HEK293 (cell line): ENCODE measurements at regions not wholly inside any gene's neighbourhood (a gene's known extent, or its start where the extent isn't known, plus 50 kb on each side); places are given as distances from the start of the nearest gene placed in this dataset.
A peak's percentile ranks its signal among the peaks of the same experiment; 100 is the strongest.
"Not testable (repeated sequence)": the region's sequence is repeated elsewhere in the genome, so short reads cannot be mapped to it uniquely, and the experiment has no call there.

Experiments
- CTCF ChIA-PET: fragments of 350-600 bp; formaldehyde crosslinking; extraction: SDS; loops from one replicate; lab custom pipeline; 2021; ENCODE audit warnings: antibody characterized with exemption; lab: Yijun Ruan, JAX
- POLR2A ChIA-PET: fragments of 300-600 bp; formaldehyde crosslinking; extraction: SDS; loops from one replicate; lab custom pipeline; 2020; ENCODE audit warnings: antibody characterized with exemption, inconsistent platforms; lab: Yijun Ruan, JAX
- H3K27ac ChIP-seq: fragments of 200-500 bp; sonication (Bioruptor generic); 2 replicates; pipeline ENCODE4 v1.5.1; 2014; ENCODE audit warnings: low read depth, low read length, control low read depth, inconsistent platforms; ENCODE audit errors: extremely low read depth
- H3K36me3 ChIP-seq, 2 experiments: fragments of 200-500 bp in 1 of 2; sonication (Bioruptor generic) in 1 of 2; 1 replicate in 1 of 2; 2 replicates in 1 of 2; pipeline ENCODE4 v1.5.1; 2014 to 2017; ENCODE audit warnings: inconsistent platforms in 2 of 2, low read length in 2 of 2; ENCODE audit not compliant: control insufficient read depth in 2 of 2, insufficient read depth in 1 of 2
- H3K4me1 ChIP-seq: fragments of 200-500 bp; sonication (Bioruptor generic); 2 replicates; pipeline ENCODE4 v1.5.1; 2014; ENCODE audit warnings: mild to moderate bottlenecking, low read length, inconsistent platforms; ENCODE audit not compliant: control insufficient read depth, insufficient read depth
- H3K4me3 ChIP-seq: 2 replicates; pipeline ENCODE4 v1.5.1; 2011; ENCODE audit warnings: low read depth, mild to moderate bottlenecking, control low read depth, low read length, moderate library complexity
- H3K9me3 ChIP-seq: fragments of 200-500 bp; sonication (Bioruptor generic); 2 replicates; pipeline ENCODE4 v1.5.1; 2014; ENCODE audit warnings: low read depth, low read length, inconsistent platforms; ENCODE audit not compliant: control insufficient read depth, insufficient read depth
- MEIS1 ChIP-seq: sonication (generic); formaldehyde crosslinking; IDR thresholded peaks from 2 replicates; pipeline ENCODE4 v1.8.1; 2022; ENCODE audit warnings: missing genetic modification reagents, mild to moderate bottlenecking, borderline replicate concordance
- RBAK ChIP-seq: fragments of 450-650 bp; formaldehyde crosslinking; IDR thresholded peaks from 2 replicates; pipeline ENCODE4 v1.5.1; 2016; ENCODE audit warnings: missing biosample characterization, missing genetic modification characterization
- SCRT1 ChIP-seq: fragments of 450-650 bp; formaldehyde crosslinking; IDR thresholded peaks from 2 replicates; pipeline ENCODE4 v1.5.1; 2016; ENCODE audit warnings: missing biosample characterization, missing genetic modification characterization, borderline replicate concordance
- ZBTB11 ChIP-seq: fragments of 450-650 bp; formaldehyde crosslinking; conservative IDR thresholded peaks from 2 replicates; pipeline ENCODE4 v1.5.1; 2016; ENCODE audit warnings: low read depth, missing biosample characterization, missing genetic modification characterization
- ZNF155 ChIP-seq: fragments of 450-650 bp; formaldehyde crosslinking; IDR thresholded peaks from 2 replicates; pipeline ENCODE4 v1.5.1; 2016; ENCODE audit warnings: missing biosample characterization, missing genetic modification characterization
- ZNF184 ChIP-seq: fragments of 450-650 bp; IDR thresholded peaks from 2 replicates; pipeline ENCODE4 v1.5.1; 2018; ENCODE audit warnings: missing biosample characterization, mild to moderate bottlenecking, missing genetic modification characterization
- ZNF239 ChIP-seq: fragments of 450-650 bp; formaldehyde crosslinking; IDR thresholded peaks from 2 replicates; pipeline ENCODE4 v1.5.1; 2016; ENCODE audit warnings: missing biosample characterization, missing genetic modification characterization
- ZNF366 ChIP-seq: fragments of 450-650 bp; formaldehyde crosslinking; conservative IDR thresholded peaks from 2 replicates; pipeline ENCODE4 v1.5.1; 2016; ENCODE audit warnings: missing biosample characterization, missing genetic modification characterization
- ZNF37A ChIP-seq: fragments of 450-650 bp; IDR thresholded peaks from 2 replicates; pipeline ENCODE4 v1.5.1; 2018; ENCODE audit warnings: missing biosample characterization, missing genetic modification characterization
- ZNF585B ChIP-seq: fragments of 450-650 bp; formaldehyde crosslinking; IDR thresholded peaks from 2 replicates; pipeline ENCODE4 v1.5.1; 2016; ENCODE audit warnings: missing biosample characterization, missing genetic modification characterization
- ZNF768 ChIP-seq: fragments of 450-650 bp; formaldehyde crosslinking; IDR thresholded peaks from 2 replicates; pipeline ENCODE4 v1.5.1; 2018; ENCODE audit warnings: missing biosample characterization, mild to moderate bottlenecking, missing genetic modification characterization
- ZNF791 ChIP-seq: fragments of 450-650 bp; formaldehyde crosslinking; IDR thresholded peaks from 2 replicates; pipeline ENCODE4 v1.5.1; 2016; ENCODE audit warnings: missing biosample characterization, missing genetic modification characterization
- TF ChIP-seq, protein P1 (sequence below): fragments of 450-650 bp; formaldehyde crosslinking; IDR thresholded peaks from 2 replicates; pipeline ENCODE4 v1.5.1; 2016; ENCODE audit warnings: missing biosample characterization, missing genetic modification characterization
- TF ChIP-seq, protein P2 (sequence below): fragments of 450-650 bp; formaldehyde crosslinking; IDR thresholded peaks from 2 replicates; pipeline ENCODE4 v1.5.1; 2017; ENCODE audit warnings: missing biosample characterization, missing genetic modification characterization
- TF ChIP-seq, protein P3 (sequence below): fragments of 450-650 bp; formaldehyde crosslinking; conservative IDR thresholded peaks from 2 replicates; pipeline ENCODE4 v1.5.1; 2016; ENCODE audit warnings: low read depth, missing biosample characterization, missing genetic modification characterization

- no peak for TF ChIP-seq ZBTB11 (tag by site-specific recombination)
These were observed 392.0 kb downstream of the GBA3 start (continued) for GRCh38 chr4:23084559-23085248.

DNA sequence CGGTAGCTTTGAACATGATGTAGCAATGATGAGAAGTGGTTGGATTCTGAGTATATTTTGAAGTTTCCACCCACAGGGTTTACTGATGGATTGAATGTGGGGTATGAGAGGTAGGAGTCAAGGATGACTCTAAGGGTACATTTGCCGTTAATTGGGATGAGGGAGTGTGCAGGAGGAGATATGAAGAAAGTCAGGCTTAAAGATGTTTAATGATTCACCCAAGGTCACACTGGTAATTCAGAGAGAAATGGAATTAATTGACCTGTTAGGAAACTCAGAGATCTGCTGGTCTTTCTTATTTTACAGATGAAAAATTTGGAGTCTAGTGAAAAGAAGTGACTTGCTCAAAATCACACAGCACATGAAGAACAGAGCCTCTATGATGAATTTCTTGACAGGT lies 390.7 kb downstream of the GBA3 start:
- ChIA-PET POLR2A (no interaction called here), CTCF (no interaction called here)
- TF ChIP-seq ZNF768 = no peak
- TF ChIP-seq RBAK = no peak
- no peak for TF ChIP-seq ZNF366 (tag by site-specific recombination)
- no peak for TF ChIP-seq SCRT1 (tag by site-specific recombination)
- TF ChIP-seq, protein P1, sequence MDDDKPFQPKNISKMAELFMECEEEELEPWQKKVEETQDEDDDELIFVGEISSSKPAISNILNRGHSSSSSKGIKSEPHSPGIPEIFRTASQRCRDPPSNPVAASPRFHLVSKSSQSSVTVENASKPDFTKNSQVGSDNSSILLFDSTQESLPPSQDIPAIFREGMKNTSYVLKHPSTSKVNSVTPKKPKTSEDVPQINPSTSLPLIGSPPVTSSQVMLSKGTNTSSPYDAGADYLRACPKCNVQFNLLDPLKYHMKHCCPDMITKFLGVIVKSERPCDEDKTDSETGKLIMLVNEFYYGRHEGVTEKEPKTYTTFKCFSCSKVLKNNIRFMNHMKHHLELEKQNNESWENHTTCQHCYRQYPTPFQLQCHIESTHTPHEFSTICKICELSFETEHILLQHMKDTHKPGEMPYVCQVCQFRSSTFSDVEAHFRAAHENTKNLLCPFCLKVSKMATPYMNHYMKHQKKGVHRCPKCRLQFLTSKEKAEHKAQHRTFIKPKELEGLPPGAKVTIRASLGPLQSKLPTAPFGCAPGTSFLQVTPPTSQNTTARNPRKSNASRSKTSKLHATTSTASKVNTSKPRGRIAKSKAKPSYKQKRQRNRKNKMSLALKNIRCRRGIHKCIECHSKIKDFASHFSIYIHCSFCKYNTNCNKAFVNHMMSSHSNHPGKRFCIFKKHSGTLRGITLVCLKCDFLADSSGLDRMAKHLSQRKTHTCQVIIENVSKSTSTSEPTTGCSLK (tag by site-specific recombination) = no peak
- H3K4me3 ChIP-seq = no peak overlapping the region
- H3K9me3 ChIP-seq = no peaks in the 10 kb centered on the region
- H3K27ac ChIP-seq = no peak overlapping the region
- no peaks in the 10 kb centered on the region for H3K4me1 ChIP-seq
- no peaks in the 10 kb centered on the region for H3K36me3 ChIP-seq

- H3K27ac ChIP-seq, POLR2A ChIA-PET, CTCF ChIA-PET, H3K9me3 ChIP-seq, H3K4me1 ChIP-seq, H3K4me3 ChIP-seq, H3K36me3 ChIP-seq: not testable (repeated sequence)
- peak; percentile 85 for TF ChIP-seq ZNF585B (tag by site-specific recombination)
These were observed 387.4 kb downstream of the GBA3 start for GRCh38 chr4:23080171-23080570.

DNA sequence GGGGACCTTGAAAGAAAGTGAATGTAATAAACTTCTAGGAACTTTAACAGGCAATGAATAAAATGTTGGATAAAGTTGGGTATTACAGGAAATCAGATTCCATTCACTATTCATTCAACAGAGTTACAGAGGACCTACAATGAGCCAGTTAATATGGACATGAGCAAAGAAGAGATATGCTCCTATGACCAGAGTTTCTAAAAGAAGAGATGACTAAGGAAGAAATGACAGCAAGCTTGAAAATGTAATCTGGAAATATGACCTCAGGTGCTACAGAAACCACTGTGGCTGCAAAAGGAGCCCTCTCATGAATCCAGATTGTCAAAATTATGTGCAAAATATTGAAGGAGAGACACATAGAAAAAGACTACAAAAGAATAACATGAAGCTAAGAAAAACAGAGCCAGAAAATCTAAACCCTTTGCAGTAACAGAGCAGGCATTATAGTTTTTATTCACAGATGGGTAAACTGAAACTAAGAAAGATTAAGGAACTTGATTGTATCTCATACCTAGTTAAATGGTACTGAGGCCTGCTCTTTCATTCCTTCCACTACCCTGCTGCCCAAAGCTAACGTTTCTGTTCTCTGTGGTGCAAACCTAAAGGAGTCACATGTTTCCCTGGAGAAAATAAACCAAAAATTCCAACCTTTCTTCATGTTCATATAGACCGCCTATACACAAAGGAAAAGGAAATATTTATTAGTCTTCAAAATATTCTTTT lies 378.3 kb downstream of the GBA3 start:
- H3K36me3 ChIP-seq = no peaks in the 10 kb centered on the region
- POLR2A ChIA-PET = no interaction called here
- H3K4me1 ChIP-seq = no peaks in the 10 kb centered on the region
- H3K27ac ChIP-seq = no peak overlapping the region
- CTCF ChIA-PET = interaction anchor here (0.8 kb wide), 1 partner anchor 447 kb away, joined by 3 read pairs; no protein-coding TSS in a partner anchor
- no peaks in the 10 kb centered on the region for H3K9me3 ChIP-seq
- no peak overlapping the region for H3K4me3 ChIP-seq
- TF ChIP-seq ZNF184 (tag by site-specific recombination) (no peak), ZNF239 (tag by site-specific recombination) (no peak), ZNF155 (tag by site-specific recombination) (no peak), MEIS1 (CRISPR knock-in tag) (no peak), ZNF791 (tag by site-specific recombination) (no peak), ZNF37A (tag by site-specific recombination) (no peak)
- TF ChIP-seq, protein P2, sequence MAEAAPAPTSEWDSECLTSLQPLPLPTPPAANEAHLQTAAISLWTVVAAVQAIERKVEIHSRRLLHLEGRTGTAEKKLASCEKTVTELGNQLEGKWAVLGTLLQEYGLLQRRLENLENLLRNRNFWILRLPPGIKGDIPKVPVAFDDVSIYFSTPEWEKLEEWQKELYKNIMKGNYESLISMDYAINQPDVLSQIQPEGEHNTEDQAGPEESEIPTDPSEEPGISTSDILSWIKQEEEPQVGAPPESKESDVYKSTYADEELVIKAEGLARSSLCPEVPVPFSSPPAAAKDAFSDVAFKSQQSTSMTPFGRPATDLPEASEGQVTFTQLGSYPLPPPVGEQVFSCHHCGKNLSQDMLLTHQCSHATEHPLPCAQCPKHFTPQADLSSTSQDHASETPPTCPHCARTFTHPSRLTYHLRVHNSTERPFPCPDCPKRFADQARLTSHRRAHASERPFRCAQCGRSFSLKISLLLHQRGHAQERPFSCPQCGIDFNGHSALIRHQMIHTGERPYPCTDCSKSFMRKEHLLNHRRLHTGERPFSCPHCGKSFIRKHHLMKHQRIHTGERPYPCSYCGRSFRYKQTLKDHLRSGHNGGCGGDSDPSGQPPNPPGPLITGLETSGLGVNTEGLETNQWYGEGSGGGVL (tag by site-specific recombination) = no peak
- TF ChIP-seq, protein P3, sequence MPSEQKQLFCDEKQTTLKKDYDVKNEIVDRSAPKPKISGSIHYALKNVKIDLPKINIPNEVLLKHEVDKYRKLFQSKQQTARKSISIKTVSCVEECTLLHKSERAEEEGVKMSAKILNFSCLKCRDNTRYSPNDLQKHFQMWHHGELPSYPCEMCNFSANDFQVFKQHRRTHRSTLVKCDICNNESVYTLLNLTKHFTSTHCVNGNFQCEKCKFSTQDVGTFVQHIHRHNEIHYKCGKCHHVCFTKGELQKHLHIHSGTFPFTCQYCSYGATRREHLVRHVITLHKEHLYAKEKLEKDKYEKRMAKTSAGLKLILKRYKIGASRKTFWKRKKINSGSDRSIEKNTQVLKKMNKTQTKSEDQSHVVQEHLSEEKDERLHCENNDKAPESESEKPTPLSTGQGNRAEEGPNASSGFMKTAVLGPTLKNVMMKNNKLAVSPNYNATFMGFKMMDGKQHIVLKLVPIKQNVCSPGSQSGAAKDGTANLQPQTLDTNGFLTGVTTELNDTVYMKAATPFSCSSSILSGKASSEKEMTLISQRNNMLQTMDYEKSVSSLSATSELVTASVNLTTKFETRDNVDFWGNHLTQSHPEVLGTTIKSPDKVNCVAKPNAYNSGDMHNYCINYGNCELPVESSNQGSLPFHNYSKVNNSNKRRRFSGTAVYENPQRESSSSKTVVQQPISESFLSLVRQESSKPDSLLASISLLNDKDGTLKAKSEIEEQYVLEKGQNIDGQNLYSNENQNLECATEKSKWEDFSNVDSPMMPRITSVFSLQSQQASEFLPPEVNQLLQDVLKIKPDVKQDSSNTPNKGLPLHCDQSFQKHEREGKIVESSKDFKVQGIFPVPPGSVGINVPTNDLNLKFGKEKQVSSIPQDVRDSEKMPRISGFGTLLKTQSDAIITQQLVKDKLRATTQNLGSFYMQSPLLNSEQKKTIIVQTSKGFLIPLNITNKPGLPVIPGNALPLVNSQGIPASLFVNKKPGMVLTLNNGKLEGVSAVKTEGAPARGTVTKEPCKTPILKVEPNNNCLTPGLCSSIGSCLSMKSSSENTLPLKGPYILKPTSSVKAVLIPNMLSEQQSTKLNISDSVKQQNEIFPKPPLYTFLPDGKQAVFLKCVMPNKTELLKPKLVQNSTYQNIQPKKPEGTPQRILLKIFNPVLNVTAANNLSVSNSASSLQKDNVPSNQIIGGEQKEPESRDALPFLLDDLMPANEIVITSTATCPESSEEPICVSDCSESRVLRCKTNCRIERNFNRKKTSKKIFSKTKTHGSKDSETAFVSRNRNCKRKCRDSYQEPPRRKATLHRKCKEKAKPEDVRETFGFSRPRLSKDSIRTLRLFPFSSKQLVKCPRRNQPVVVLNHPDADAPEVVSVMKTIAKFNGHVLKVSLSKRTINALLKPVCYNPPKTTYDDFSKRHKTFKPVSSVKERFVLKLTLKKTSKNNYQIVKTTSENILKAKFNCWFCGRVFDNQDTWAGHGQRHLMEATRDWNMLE (tag by site-specific recombination) = no peak
